ENCODE measurements at regions not wholly inside any gene's neighbourhood (a gene's known extent, or its start where the extent isn't known, plus 50 kb on each side); places are given as distances from the start of the nearest gene placed in this dataset.

GRCh38 chr16:51048544-51048943 lies 102.5 kb downstream of the SALL1 start:
- TF ChIP-seq, protein P1, sequence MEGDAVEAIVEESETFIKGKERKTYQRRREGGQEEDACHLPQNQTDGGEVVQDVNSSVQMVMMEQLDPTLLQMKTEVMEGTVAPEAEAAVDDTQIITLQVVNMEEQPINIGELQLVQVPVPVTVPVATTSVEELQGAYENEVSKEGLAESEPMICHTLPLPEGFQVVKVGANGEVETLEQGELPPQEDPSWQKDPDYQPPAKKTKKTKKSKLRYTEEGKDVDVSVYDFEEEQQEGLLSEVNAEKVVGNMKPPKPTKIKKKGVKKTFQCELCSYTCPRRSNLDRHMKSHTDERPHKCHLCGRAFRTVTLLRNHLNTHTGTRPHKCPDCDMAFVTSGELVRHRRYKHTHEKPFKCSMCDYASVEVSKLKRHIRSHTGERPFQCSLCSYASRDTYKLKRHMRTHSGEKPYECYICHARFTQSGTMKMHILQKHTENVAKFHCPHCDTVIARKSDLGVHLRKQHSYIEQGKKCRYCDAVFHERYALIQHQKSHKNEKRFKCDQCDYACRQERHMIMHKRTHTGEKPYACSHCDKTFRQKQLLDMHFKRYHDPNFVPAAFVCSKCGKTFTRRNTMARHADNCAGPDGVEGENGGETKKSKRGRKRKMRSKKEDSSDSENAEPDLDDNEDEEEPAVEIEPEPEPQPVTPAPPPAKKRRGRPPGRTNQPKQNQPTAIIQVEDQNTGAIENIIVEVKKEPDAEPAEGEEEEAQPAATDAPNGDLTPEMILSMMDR (IDR thresholded peaks at IDR 0.05), result no peak
- no peak for TF ChIP-seq ZFX (IDR thresholded peaks at IDR 0.05; ENCODE audit: borderline replicate concordance)
